RPMI8226 (cell line): ENCODE measurements at regions not wholly inside any gene's neighbourhood (a gene's known extent, or its start where the extent isn't known, plus 50 kb on each side); places are given as distances from the start of the nearest gene placed in this dataset.

Source experiments
- DNase-seq: peaks from one replicate; pipeline ENCODE4 v3.0.0-alpha.2; 2015

DNA sequence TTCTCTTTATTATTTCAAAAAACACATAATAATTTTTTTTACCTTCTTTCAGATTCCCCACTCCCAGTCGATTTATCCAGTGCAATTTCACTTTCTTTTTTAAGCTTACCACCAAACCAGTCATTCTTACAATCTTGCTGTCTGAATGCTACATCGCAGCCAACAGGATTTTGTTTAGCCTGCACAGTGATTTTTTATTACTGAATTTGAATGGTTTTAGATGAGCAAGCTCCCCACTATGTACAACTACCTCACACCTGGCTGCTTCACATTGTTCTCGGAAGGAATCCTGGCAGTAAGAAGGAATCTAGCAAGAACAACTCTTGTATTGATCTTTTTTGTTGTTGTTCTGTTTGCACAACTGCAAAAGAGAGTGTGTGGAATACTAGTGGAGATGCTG is 668.1 kb upstream of the WWC1 start:
- DNase-seq = no peak

GRCh38 chr5:167624053-167624452 is 667.4 kb upstream of the WWC1 start:
- no peak for DNase-seq

- DNase-seq = no peak
Observed at GRCh38 chr5:167626341-167627123, 664.9 kb upstream of the WWC1 start.

DNA sequence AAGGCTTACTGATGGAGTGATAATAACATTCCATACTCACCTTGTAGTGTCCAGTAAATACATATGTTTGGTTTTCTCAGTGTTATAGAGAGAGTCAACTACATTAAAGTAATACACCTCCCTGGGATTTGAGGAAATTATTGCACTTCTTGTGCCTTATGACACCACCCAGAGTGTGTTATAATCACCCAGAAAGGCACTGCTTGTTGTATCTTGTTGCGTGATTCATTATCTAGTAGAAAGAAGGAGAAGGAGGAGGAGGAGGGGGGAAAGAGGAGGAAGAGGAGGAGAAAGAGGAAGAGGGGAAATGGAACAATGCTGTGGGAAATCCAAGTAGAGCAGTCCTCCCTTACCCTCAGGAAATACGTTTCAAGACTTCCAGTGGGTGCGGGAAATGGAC is 661.8 kb upstream of the WWC1 start:
- no peak for DNase-seq

DNA sequence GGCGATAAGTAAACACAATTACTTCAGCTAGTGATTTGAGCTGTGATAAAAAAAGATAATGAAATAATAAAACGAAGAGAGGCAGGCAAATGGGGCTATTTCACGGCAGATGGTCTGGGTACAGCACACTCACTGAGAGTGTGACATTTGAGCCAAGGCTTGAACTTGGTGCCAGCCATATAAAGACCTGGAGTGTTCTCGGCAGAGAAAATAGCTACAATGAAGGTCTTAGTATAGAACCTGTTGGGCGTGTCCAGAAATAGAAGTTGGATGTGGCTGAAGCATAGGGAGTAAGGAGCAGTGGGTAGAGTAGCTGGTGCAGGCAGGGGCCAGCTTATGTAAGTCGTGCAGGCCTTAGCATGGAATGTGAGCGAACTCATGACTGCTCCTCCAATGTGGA is 660.3 kb upstream of the WWC1 start:
- no peak for DNase-seq

DNA sequence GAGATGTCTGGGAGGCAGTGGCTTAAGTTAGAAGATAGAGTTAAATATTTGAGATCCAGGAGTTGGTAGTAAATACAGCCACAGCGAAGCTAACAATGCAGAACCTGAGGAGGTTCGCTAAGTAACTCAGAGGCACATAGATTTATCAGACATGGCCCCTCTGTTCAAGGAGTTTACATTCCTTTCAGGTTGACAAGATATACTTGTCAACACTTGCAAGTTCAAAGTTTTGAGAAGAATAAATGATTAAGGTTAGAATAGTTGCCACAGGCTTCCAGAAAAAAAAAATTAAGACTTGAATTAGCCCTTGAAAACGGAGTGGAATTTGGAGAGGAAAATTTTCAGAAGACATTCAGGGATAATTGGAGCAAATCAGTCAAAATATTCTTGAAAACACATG is 658.3 kb upstream of the WWC1 start:
- no peak for DNase-seq

DNA sequence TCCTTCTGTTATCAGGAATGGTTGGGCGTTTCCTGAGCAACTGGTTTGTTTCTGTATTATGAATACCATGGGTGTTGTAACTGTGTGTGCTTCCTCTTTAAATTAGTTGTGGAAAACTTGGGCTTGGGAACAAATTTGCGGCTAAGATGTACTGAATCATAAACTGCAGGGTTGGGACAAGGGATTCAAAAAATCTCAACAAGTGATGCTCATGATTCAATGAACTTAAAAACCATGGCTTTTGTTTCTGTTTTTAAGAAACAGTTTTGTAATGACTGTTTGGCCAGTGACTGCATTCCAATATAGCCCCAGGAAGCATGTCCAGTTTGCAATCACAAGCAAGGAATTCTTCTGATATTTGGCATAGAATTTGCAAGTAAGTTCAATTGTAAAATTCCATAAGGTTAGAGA is 657.5 kb upstream of the WWC1 start:
- no peak for DNase-seq

- no peak for DNase-seq
Observed at GRCh38 chr5:167634432-167634831, 657.0 kb upstream of the WWC1 start.

GRCh38 chr5:167638816-167639215 is 652.6 kb upstream of the WWC1 start:
- no peak for DNase-seq

- no peak for DNase-seq
Observed at GRCh38 chr5:167639273-167639672, 652.2 kb upstream of the WWC1 start.

GRCh38 chr5:167639766-167640165 is 651.7 kb upstream of the WWC1 start:
- no peak for DNase-seq

DNA sequence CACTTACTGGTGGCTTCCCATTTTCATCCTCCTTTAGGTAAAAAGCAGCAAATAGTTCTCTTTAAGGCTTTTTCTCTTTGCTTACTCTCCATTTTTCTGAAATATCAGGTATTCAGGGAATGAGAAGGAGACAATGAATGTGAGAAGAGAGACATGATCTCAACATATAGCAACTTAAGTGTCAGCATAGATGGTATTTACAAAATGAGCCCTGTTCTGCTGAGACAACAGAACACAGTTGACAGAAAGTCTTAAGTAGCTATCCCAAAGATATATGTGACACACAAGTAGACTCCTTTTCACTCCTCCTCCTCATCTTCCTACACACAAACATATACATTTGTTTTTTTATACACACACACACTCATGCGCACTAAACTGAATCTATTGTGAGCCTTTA is 649.3 kb upstream of the WWC1 start:
- no peak for DNase-seq

- no peak for DNase-seq
Observed at GRCh38 chr5:167642779-167643517, 648.5 kb upstream of the WWC1 start.

DNA sequence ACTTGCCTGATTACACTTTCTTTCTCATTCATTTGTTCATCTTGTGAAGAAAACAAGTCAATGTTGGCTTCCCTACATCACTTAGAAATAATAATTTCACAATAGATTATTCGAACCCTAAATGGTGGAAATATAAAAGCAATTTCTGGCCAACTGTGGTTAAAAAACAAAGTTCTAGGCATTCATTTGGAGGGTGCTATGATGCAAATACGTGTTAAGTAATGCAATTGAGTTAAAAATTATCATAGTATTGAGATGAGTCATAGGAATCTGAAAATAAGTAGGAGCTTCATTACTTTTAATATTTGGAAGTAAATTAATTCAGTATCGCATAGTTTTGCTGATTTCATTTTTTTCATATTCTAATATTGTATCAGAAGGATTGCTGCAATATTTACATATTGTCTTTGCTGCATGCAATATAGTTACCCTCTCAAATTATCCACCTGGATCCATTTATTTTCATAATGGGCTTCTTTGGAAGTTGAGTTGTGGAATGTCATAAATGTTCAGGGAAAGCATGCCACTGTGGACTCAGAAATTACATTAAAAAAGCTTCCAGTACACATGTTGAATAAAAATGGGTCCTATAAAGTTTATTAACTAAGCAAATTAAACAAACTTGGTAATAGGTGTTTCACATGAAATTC is 647.7 kb upstream of the WWC1 start:
- DNase-seq = no peak

- no peak for DNase-seq
Observed at GRCh38 chr5:167644619-167645018, 646.8 kb upstream of the WWC1 start.

DNA sequence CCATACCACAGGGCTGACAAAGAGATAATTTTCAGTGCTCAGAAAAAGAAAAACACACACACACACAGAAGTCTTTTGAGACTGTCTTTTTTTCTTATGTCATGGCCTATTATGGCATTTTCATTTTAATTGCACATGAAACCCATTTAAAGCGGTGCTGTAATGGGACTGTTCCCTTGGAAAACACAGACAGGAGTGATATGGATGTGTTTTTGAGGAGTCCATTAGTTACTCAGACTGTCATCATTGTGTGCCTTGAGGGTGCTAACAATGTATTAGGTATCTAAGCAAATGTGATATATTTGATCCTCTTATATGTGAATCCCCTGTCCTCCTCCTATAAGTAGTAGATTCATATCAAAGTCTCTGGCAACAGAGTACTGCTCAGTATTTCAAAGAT is 642.0 kb upstream of the WWC1 start:
- DNase-seq = no peak

GRCh38 chr5:167652690-167653089 is 638.8 kb upstream of the WWC1 start:
- DNase-seq = no peak

DNA sequence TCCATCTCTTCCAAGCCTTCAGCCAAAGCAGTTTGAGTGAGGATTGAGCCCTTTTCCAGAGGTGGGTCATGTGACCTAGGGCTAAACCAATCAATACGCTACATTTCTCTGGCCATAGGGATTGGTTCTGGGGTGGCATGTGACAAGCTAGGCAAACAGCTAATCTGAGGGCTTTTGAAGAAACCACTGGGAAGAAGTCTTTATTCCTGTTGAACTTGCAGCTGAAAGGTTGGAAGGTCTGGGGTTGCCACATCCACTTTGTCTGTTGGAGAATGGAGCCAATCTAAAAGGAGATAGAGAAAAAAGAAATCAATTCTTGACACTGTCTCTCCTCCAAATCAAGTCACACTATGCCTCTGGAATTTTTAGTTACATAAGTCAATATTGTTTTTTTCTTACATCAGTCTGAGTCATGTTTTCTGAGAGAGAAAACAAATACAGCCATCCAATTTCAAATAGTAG is 637.8 kb upstream of the WWC1 start:
- DNase-seq = no peak

GRCh38 chr5:167657016-167657415 is 634.4 kb upstream of the WWC1 start:
- no peak for DNase-seq

DNA sequence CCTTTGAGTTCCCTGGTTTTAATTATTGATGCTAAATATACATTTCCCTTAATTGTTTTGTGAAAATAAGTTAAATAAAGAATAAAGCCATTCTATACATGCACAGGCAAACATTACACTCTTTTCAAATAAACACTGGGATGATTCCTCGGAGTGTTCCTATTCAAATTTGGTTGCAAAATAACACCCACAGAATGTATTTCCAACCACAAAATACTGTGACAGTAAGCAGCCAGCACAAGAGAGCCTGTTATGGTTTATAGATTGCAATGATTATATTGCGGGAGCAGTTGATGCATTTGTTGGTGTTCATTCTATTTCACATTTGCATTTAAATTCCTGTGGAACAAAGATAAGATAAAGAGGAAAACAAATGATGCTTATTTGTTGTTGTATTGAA is 632.6 kb upstream of the WWC1 start:
- DNase-seq = no peak

DNA sequence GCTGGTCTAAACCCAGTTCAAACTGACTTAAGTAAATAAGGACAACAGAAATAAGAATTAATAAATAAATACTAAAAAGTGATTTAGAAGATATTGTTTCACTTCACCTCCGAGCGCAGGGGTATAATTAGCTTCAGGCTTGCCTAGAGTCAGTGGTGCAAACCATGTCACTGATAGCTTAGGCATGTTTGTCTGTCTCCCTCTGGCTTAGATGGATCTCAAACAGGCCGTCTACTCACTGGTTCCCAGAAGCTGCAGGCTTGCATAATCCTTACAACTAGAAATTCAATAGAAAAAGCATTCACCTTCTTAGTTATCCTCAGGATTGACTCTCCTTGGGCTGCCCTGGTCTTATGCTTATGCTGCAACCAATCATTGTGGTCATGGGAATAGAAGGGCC is 629.8 kb upstream of the WWC1 start:
- DNase-seq = no peak

- DNase-seq = no peak
Observed at GRCh38 chr5:167664222-167664804, 627.1 kb upstream of the WWC1 start.

- DNase-seq = no peak
Observed at GRCh38 chr5:167665841-167666375, 625.5 kb upstream of the WWC1 start.
